ENCODE measurements at regions not wholly inside any gene's neighbourhood (a gene's known extent, or its start where the extent isn't known, plus 50 kb on each side); places are given as distances from the start of the nearest gene placed in this dataset.
"Not testable (repeated sequence)": the region's sequence is repeated elsewhere in the genome, so short reads cannot be mapped to it uniquely, and the experiment has no call there.

DNA sequence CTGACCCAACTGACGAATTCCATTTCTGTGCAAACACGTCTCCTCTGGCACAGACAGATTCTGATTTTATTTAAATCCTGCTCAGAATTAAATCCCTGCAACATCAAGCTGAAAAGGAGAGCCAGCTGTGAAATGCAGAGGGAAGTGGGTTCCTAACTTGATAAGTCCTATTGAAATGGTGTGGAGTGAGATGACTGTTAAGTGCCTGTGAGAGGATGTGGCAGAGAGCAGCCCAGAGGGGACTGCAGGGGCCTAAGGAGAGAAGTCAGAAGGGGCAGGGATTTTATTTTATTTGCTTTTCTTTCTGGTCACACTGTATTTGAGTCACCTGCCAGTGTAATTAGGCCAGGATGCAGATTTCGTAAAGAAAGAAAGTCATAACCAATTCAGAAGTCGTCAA is 277.4 kb downstream of the NKX6-1 start:
- in situ Hi-C loops (cut with MboI; ENCODE audit: low sequenced_read_pairs in 4 of 4), result no loop called here
- no peaks in the 10 kb centered on the region for H3K9me3 ChIP-seq
- intact Hi-C loops (cut with DNase I; ENCODE audit: low total_unique reads), result no loop called here
- H3K4me3 ChIP-seq, result no peak overlapping the region
- ATAC-seq (no peak), DNase-seq (no peak)
- no peak for TF ChIP-seq POLR2A (IDR thresholded peaks at IDR 0.05)
- TF ChIP-seq, protein P1, sequence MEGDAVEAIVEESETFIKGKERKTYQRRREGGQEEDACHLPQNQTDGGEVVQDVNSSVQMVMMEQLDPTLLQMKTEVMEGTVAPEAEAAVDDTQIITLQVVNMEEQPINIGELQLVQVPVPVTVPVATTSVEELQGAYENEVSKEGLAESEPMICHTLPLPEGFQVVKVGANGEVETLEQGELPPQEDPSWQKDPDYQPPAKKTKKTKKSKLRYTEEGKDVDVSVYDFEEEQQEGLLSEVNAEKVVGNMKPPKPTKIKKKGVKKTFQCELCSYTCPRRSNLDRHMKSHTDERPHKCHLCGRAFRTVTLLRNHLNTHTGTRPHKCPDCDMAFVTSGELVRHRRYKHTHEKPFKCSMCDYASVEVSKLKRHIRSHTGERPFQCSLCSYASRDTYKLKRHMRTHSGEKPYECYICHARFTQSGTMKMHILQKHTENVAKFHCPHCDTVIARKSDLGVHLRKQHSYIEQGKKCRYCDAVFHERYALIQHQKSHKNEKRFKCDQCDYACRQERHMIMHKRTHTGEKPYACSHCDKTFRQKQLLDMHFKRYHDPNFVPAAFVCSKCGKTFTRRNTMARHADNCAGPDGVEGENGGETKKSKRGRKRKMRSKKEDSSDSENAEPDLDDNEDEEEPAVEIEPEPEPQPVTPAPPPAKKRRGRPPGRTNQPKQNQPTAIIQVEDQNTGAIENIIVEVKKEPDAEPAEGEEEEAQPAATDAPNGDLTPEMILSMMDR (IDR thresholded peaks at IDR 0.05 in 4 of 5, conservative IDR thresholded peaks at IDR 0.05 in 1 of 5), result no peak
- no peak overlapping the region for H3K27ac ChIP-seq
- no peaks in the 10 kb centered on the region for H3K4me1 ChIP-seq
- H3K27me3 ChIP-seq, result no peaks in the 10 kb centered on the region
- no peaks in the 10 kb centered on the region for H3K36me3 ChIP-seq

DNA sequence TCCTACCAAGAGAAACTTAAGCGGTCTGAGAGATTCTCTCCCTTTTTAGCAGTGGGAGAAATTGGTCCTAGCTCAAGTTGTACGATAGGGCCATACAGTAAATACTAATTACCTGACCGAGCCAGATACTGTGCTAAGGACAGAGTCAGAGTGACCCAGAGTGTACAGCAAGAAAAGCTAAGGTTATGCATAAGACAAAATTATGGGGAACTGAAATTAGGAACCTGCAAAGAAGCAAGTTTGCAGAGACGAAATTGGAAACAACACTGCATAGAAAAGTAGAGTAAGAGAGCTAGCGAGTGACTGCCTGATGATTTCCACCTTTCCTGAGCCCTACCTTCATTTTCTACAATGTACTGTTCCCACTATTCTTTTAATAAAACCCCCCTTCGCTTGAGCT is 278.1 kb downstream of the NKX6-1 start:
- Histone ChIP-seq H3K27ac (no peak overlapping the region), H3K4me1 (no peaks in the 10 kb centered on the region), H3K4me3 (no peak overlapping the region), H3K27me3 (no peaks in the 10 kb centered on the region), H3K9me3 (no peaks in the 10 kb centered on the region), H3K36me3 (no peaks in the 10 kb centered on the region)
- no peak for TF ChIP-seq POLR2A (IDR thresholded peaks at IDR 0.05)
- TF ChIP-seq, protein P1 (IDR thresholded peaks at IDR 0.05 in 4 of 5, conservative IDR thresholded peaks at IDR 0.05 in 1 of 5), result no peak
- ATAC-seq (no peak), DNase-seq (no peak)
- in situ Hi-C loops (cut with MboI; ENCODE audit: low sequenced_read_pairs in 4 of 4), result no loop called here
- intact Hi-C loops (cut with DNase I; ENCODE audit: low total_unique reads), result no loop called here

DNA sequence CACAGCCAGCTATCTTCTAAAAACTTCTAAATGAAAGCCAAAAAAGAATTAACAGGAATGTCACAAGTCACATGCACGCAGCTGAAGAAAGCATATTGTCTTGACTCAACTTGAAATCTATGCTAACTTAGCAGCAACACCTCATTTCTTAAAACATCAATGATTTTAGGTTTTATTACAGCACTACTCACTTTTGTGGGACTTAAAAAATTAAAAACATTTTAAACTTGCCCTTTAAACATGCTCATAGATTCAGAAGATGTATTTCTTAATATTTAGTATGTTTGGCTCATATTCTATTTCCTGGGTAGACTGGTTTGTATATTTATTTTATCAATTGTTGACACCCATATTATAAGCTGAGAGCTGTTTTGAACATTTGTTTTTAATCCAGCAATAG is 279.4 kb downstream of the NKX6-1 start:
- Histone ChIP-seq H3K4me3 (no peak overlapping the region), H3K36me3 (no peaks in the 10 kb centered on the region), H3K27me3 (no peaks in the 10 kb centered on the region), H3K9me3 (no peaks in the 10 kb centered on the region), H3K4me1 (no peaks in the 10 kb centered on the region), H3K27ac (no peak overlapping the region)
- ATAC-seq, result no peak
- intact Hi-C loops (cut with DNase I; ENCODE audit: low total_unique reads), result no loop called here
- in situ Hi-C loops (cut with MboI; ENCODE audit: low sequenced_read_pairs in 4 of 4), result no loop called here
- TF ChIP-seq, protein P1 (IDR thresholded peaks at IDR 0.05 in 4 of 5, conservative IDR thresholded peaks at IDR 0.05 in 1 of 5), result no peak
- DNase-seq, result no peak

DNA sequence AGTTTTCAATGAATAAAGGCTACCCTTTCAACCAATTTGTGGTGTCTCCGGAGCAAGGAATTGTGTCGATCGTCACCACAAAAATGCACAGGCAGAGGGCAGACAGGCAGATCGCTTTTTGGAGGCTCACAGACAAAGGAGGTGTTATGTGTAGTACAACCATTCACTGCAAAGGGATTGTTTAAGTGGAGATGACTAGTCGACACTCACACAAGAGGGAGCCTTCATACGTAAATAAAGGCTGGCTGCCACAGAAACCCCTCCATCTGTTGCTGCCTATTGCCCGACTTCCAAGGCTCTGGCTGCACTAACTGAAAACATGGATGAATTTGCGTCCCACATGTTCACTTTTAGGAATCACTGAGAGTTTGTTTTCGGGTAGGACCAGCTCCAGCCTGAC is 281.1 kb downstream of the NKX6-1 start:
- Histone ChIP-seq H3K36me3 (no peaks in the 10 kb centered on the region), H3K9me3 (no peaks in the 10 kb centered on the region), H3K27me3 (no peaks in the 10 kb centered on the region), H3K4me3 (no peak overlapping the region), H3K27ac (no peak overlapping the region), H3K4me1 (no peaks in the 10 kb centered on the region)
- intact Hi-C loops (cut with DNase I; ENCODE audit: low total_unique reads), result no loop called here
- DNase-seq (no peak), ATAC-seq (no peak)
- in situ Hi-C loops (cut with MboI; ENCODE audit: low sequenced_read_pairs in 4 of 4), result no loop called here
- TF ChIP-seq POLR2A (IDR thresholded peaks at IDR 0.05), result no peak
- TF ChIP-seq, protein P1 (IDR thresholded peaks at IDR 0.05 in 4 of 5, conservative IDR thresholded peaks at IDR 0.05 in 1 of 5), result no peak

DNA sequence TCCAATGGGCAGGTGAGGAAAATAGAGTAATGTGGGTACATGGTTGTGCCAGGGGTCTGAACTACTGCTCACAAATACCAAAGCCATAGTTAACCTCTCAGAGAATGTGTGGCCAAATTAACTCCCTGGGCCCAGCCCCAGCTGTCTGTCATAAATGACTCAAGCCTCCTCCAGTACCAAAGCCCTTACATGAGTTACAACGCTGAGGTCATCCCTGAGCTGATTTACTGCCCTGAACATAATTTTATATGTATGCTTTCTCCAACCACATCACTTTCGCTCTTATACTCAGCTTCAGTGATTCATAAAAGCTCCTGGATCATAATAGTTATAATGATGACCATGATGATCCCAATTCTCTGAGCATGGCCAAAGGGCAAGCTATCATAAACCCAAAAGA is 283.9 kb downstream of the NKX6-1 start:
- in situ Hi-C loops (cut with MboI; ENCODE audit: low sequenced_read_pairs in 4 of 4) (no loop called here), intact Hi-C loops (cut with DNase I; ENCODE audit: low total_unique reads) (no loop called here)
- no peaks in the 10 kb centered on the region for H3K9me3 ChIP-seq
- ATAC-seq (no peak), DNase-seq (no peak)
- H3K4me1 ChIP-seq, result no peaks in the 10 kb centered on the region
- no peak overlapping the region for H3K4me3 ChIP-seq
- H3K27me3 ChIP-seq, result no peaks in the 10 kb centered on the region
- no peaks in the 10 kb centered on the region for H3K36me3 ChIP-seq
- no peak for TF ChIP-seq POLR2A (IDR thresholded peaks at IDR 0.05)
- TF ChIP-seq, protein P1 (IDR thresholded peaks at IDR 0.05 in 4 of 5, conservative IDR thresholded peaks at IDR 0.05 in 1 of 5), result no peak
- no peak overlapping the region for H3K27ac ChIP-seq

DNA sequence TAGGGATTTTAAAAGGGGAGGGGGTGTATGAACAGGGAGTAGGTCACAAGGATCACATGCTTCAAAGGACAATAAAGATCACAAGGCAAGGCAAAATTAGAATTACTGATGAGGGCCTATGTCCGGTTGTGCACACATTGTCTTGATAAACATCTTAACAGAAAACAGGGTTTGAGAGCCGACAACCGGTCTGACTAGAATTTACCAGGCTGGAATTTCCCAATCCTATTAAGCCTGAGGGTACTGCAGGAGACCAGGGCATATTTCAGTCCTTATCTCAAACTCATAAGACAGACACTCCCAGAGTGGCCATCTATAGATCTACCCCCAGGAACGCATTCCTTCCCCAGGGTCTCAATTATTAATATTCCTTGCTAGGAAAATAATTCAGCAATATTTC is 292.9 kb downstream of the NKX6-1 start:
- H3K27ac ChIP-seq; in situ Hi-C loops (cut with MboI; ENCODE audit: low sequenced_read_pairs in 4 of 4); H3K9me3 ChIP-seq; H3K4me1 ChIP-seq; ATAC-seq; H3K4me3 ChIP-seq; H3K27me3 ChIP-seq; intact Hi-C loops (cut with DNase I; ENCODE audit: low total_unique reads); DNase-seq; H3K36me3 ChIP-seq: not testable (repeated sequence)
